NCI-H1105 treated with DMSO at 0.1 percent for 48 hours (cell line): ENCODE measurements at regions not wholly inside any gene's neighbourhood (a gene's known extent, or its start where the extent isn't known, plus 50 kb on each side); places are given as distances from the start of the nearest gene placed in this dataset.

Source experiments
- DNase-seq: peaks from one replicate; lab custom pipeline; 2025; lab: John Stamatoyannopoulos, UW

GRCh38 chr10:10307551-10307950 is 710.1 kb upstream of the CELF2 start:
- no peak for DNase-seq

GRCh38 chr10:10310498-10310897 is 707.2 kb upstream of the CELF2 start:
- DNase-seq, result no peak

- no peak for DNase-seq
Measured at GRCh38 chr10:10311966-10312365, 705.7 kb upstream of the CELF2 start.

- DNase-seq, result no peak
Measured at GRCh38 chr10:10313149-10313835, 704.4 kb upstream of the CELF2 start.

- no peak for DNase-seq
Measured at GRCh38 chr10:10314626-10315025, 703.0 kb upstream of the CELF2 start.

- DNase-seq, result no peak
Measured at GRCh38 chr10:10315989-10316388, 701.7 kb upstream of the CELF2 start.

GRCh38 chr10:10317151-10317550 is 700.5 kb upstream of the CELF2 start:
- DNase-seq, result no peak

GRCh38 chr10:10318856-10319255 is 698.8 kb upstream of the CELF2 start:
- DNase-seq, result no peak

GRCh38 chr10:10320956-10321355 is 696.7 kb upstream of the CELF2 start:
- DNase-seq, result no peak

GRCh38 chr10:10326116-10326515 is 691.6 kb upstream of the CELF2 start:
- DNase-seq, result no peak

GRCh38 chr10:10327934-10328333 is 689.7 kb upstream of the CELF2 start:
- no peak for DNase-seq

- DNase-seq, result no peak
Measured at GRCh38 chr10:10330418-10330817, 687.3 kb upstream of the CELF2 start.

GRCh38 chr10:10332786-10333185 is 684.9 kb upstream of the CELF2 start:
- DNase-seq, result no peak

- DNase-seq, result no peak
Measured at GRCh38 chr10:10333622-10334021, 684.0 kb upstream of the CELF2 start.

- DNase-seq, result no peak
Measured at GRCh38 chr10:10338339-10338738, 679.3 kb upstream of the CELF2 start.

GRCh38 chr10:10346390-10347150 is 671.1 kb upstream of the CELF2 start:
- DNase-seq, result no peak

- DNase-seq, result no peak
Measured at GRCh38 chr10:10350050-10350449, 667.6 kb upstream of the CELF2 start.

- no peak for DNase-seq
Measured at GRCh38 chr10:10351451-10351850, 666.2 kb upstream of the CELF2 start.

GRCh38 chr10:10353326-10353868 is 664.3 kb upstream of the CELF2 start:
- DNase-seq, result no peak

GRCh38 chr10:10359263-10359662 is 658.4 kb upstream of the CELF2 start:
- no peak for DNase-seq

- no peak for DNase-seq
Measured at GRCh38 chr10:10361301-10361885, 656.3 kb upstream of the CELF2 start.

- DNase-seq, result no peak
Measured at GRCh38 chr10:10362800-10363199, 654.9 kb upstream of the CELF2 start.

GRCh38 chr10:10363217-10363616 is 654.5 kb upstream of the CELF2 start:
- DNase-seq, result no peak
